ENCODE measurements at regions not wholly inside any gene's neighbourhood (a gene's known extent, or its start where the extent isn't known, plus 50 kb on each side); places are given as distances from the start of the nearest gene placed in this dataset.

GRCh38 chr3:181410870-181411269, 300.9 kb upstream of the SOX2 start:
- H3F3A ChIP-seq (ENCODE audit: insufficient read depth): no peaks in the 10 kb centered on the region
- DNase-seq: no peak
- in situ Hi-C loops (cut with MboI): no loop called here
- no peak overlapping the region for H3K27ac ChIP-seq
- H3K9ac ChIP-seq: no peak overlapping the region
- H4K20me1 ChIP-seq (ENCODE audit: insufficient read depth): no peaks in the 10 kb centered on the region
- H3K4me2 ChIP-seq (ENCODE audit: unreplicated experiment): no peak overlapping the region
- no peaks in the 10 kb centered on the region for H3K36me3 ChIP-seq (ENCODE audit: low read depth)
- 49 to 51% methylated on average over 4 of the region's 4 CpGs for WGBS, 2 experiments (ENCODE audit: low coverage in 1 of 2, low lambda C conversion rate in 2 of 2, missing lambda C conversion rate in 2 of 2)
- H3K4me1 ChIP-seq (ENCODE audit: insufficient read depth): no peaks in the 10 kb centered on the region
- H3K27me3 ChIP-seq (replicated peaks; ENCODE audit: insufficient read depth): no peaks in the 10 kb centered on the region
- no peaks in the 10 kb centered on the region for H3K79me2 ChIP-seq (ENCODE audit: insufficient read depth)
- no peak for TF ChIP-seq EZH2 (IDR thresholded peaks at IDR 0.05; ENCODE audit: insufficient read depth, poor library complexity, severe bottlenecking)
- no peak for TF ChIP-seq EZH2phosphoT487 (IDR thresholded peaks at IDR 0.05; ENCODE audit: insufficient read depth, low read depth)
- H3K9me3 ChIP-seq (ENCODE audit: low read depth): no peaks in the 10 kb centered on the region
- H3K4me3 ChIP-seq: no peak overlapping the region
- H2AFZ ChIP-seq: no peak overlapping the region
- no peaks in the 10 kb centered on the region for H3K9me2 ChIP-seq (ENCODE audit: insufficient read depth)

DNA sequence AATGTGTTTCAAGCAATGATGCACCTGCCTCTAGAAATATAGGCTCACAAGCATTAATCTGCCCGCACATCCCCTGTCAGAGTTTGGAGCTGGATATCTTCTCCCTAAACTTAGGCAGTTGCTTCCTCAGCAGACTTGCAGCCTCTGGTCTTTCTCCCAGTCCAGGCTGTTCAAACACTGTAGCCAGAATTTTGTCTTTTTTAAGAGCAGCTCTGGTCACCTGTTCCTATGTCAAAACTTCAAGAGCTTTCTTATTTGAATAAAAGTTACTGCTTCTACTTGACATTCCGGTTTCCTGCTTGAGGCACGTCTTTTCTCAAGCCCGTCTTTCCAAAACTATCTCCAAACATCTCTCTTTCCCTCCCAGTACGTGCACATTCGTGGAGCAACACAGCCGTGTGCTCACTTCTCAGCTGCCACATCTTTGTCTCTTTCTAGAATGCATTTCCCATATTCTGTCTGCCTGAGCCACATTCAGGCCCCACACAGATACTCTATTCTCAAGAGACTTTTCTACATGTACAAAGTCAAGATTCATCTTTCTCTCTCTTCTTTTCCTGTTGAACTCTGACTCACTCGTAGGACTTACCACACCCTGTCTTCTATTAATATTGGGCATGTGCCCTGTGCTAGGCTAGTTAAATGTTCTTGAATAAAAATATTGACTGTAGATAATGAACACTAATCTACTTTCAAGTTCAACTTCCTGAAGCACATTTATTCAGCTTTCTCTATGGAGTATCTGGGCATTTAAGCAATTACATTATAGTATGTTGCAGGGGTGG, 307.7 kb upstream of the SOX2 start:
- Histone ChIP-seq H3K9ac (no peak overlapping the region), H3K4me3 (no peak overlapping the region), H3K4me2 (ENCODE audit: unreplicated experiment) (no peak overlapping the region), H3K36me3 (ENCODE audit: low read depth) (no peaks in the 10 kb centered on the region), H3K4me1 (ENCODE audit: insufficient read depth) (no peaks in the 10 kb centered on the region), H3K9me2 (ENCODE audit: insufficient read depth) (no peaks in the 10 kb centered on the region), H3K27me3 (replicated peaks; ENCODE audit: insufficient read depth) (no peaks in the 10 kb centered on the region), H3K27ac (no peak overlapping the region), H2AFZ (no peak overlapping the region), H4K20me1 (ENCODE audit: insufficient read depth) (no peaks in the 10 kb centered on the region), H3K9me3 (ENCODE audit: low read depth) (no peaks in the 10 kb centered on the region), H3K79me2 (ENCODE audit: insufficient read depth) (no peaks in the 10 kb centered on the region), H3F3A (ENCODE audit: insufficient read depth) (no peaks in the 10 kb centered on the region)
- DNase-seq: no peak
- 17 to 20% methylated on average over 8 of the region's 8 CpGs for WGBS, 2 experiments (ENCODE audit: low coverage in 1 of 2, low lambda C conversion rate in 2 of 2, missing lambda C conversion rate in 2 of 2)
- TF ChIP-seq EZH2 (IDR thresholded peaks at IDR 0.05; ENCODE audit: insufficient read depth, poor library complexity, severe bottlenecking) (no peak), EZH2phosphoT487 (IDR thresholded peaks at IDR 0.05; ENCODE audit: insufficient read depth, low read depth) (no peak)
- in situ Hi-C loops (cut with MboI): no loop called here

DNA sequence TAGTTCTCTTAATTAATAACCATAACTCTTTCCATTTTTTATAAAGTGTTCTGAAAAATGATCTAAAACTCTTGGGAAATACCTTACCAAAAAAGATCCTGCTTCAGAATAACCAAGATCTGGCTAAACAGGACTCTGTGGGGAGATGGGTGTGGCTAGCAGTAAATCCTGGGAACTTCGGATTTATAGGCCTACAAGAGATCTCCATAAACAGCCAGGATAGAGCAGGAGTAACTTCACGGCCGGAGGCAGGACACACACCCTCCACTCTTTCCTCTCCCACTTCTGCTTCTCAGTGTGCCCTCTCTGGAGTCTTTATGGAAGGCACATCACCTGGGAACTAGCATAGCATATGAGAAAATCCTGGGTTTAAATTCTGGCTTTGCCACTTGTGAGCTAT, 309.4 kb upstream of the SOX2 start:
- H4K20me1 ChIP-seq (ENCODE audit: insufficient read depth): no peaks in the 10 kb centered on the region
- no peak for TF ChIP-seq EZH2phosphoT487 (IDR thresholded peaks at IDR 0.05; ENCODE audit: insufficient read depth, low read depth)
- TF ChIP-seq EZH2 (IDR thresholded peaks at IDR 0.05; ENCODE audit: insufficient read depth, poor library complexity, severe bottlenecking): no peak
- no peaks in the 10 kb centered on the region for H3K36me3 ChIP-seq (ENCODE audit: low read depth)
- H3K9me3 ChIP-seq (ENCODE audit: low read depth): no peaks in the 10 kb centered on the region
- no peaks in the 10 kb centered on the region for H3K4me1 ChIP-seq (ENCODE audit: insufficient read depth)
- no peaks in the 10 kb centered on the region for H3K9me2 ChIP-seq (ENCODE audit: insufficient read depth)
- no peak overlapping the region for H3K4me2 ChIP-seq (ENCODE audit: unreplicated experiment)
- no peak overlapping the region for H3K4me3 ChIP-seq
- H3K79me2 ChIP-seq (ENCODE audit: insufficient read depth): no peaks in the 10 kb centered on the region
- no peaks in the 10 kb centered on the region for H3K27me3 ChIP-seq (replicated peaks; ENCODE audit: insufficient read depth)
- no peak for DNase-seq
- WGBS, 2 experiments (ENCODE audit: low coverage in 1 of 2, low lambda C conversion rate in 2 of 2, missing lambda C conversion rate in 2 of 2): 10 to 15% methylated on average over 3 of the region's 3 CpGs
- no peak overlapping the region for H3K27ac ChIP-seq
- no peak overlapping the region for H2AFZ ChIP-seq
- in situ Hi-C loops (cut with MboI): no loop called here
- H3F3A ChIP-seq (ENCODE audit: insufficient read depth): no peaks in the 10 kb centered on the region
- H3K9ac ChIP-seq: no peak overlapping the region

- H3K4me1 ChIP-seq (ENCODE audit: insufficient read depth): no peaks in the 10 kb centered on the region
- no peaks in the 10 kb centered on the region for H3K27me3 ChIP-seq (replicated peaks; ENCODE audit: insufficient read depth)
- in situ Hi-C loops (cut with MboI): no loop called here
- H3K79me2 ChIP-seq (ENCODE audit: insufficient read depth): no peaks in the 10 kb centered on the region
- no peak overlapping the region for H3K9ac ChIP-seq
- no peak overlapping the region for H3K4me2 ChIP-seq (ENCODE audit: unreplicated experiment)
- no peak overlapping the region for H3K27ac ChIP-seq
- H3K4me3 ChIP-seq: no peak overlapping the region
- TF ChIP-seq EZH2phosphoT487 (IDR thresholded peaks at IDR 0.05; ENCODE audit: insufficient read depth, low read depth) (no peak), EZH2 (IDR thresholded peaks at IDR 0.05; ENCODE audit: insufficient read depth, poor library complexity, severe bottlenecking) (no peak)
- H3K9me2 ChIP-seq (ENCODE audit: insufficient read depth): no peaks in the 10 kb centered on the region
- no peak for DNase-seq
- H3F3A ChIP-seq (ENCODE audit: insufficient read depth): no peaks in the 10 kb centered on the region
- H3K9me3 ChIP-seq (ENCODE audit: low read depth): no peaks in the 10 kb centered on the region
- H4K20me1 ChIP-seq (ENCODE audit: insufficient read depth): no peaks in the 10 kb centered on the region
- H3K36me3 ChIP-seq (ENCODE audit: low read depth): no peaks in the 10 kb centered on the region
- no peak overlapping the region for H2AFZ ChIP-seq
Observed at GRCh38 chr3:181384970-181385369, 326.8 kb upstream of the SOX2 start.

GRCh38 chr3:181383760-181384159, 328.0 kb upstream of the SOX2 start:
- no peak for DNase-seq
- no peak overlapping the region for H3K4me2 ChIP-seq (ENCODE audit: unreplicated experiment)
- no peaks in the 10 kb centered on the region for H3F3A ChIP-seq (ENCODE audit: insufficient read depth)
- no peak overlapping the region for H3K4me3 ChIP-seq
- H3K27ac ChIP-seq: no peak overlapping the region
- no peak overlapping the region for H2AFZ ChIP-seq
- no peaks in the 10 kb centered on the region for H3K79me2 ChIP-seq (ENCODE audit: insufficient read depth)
- no peaks in the 10 kb centered on the region for H3K9me3 ChIP-seq (ENCODE audit: low read depth)
- no peaks in the 10 kb centered on the region for H3K4me1 ChIP-seq (ENCODE audit: insufficient read depth)
- in situ Hi-C loops (cut with MboI): no loop called here
- H3K9ac ChIP-seq: no peak overlapping the region
- no peaks in the 10 kb centered on the region for H3K9me2 ChIP-seq (ENCODE audit: insufficient read depth)
- no peaks in the 10 kb centered on the region for H3K27me3 ChIP-seq (replicated peaks; ENCODE audit: insufficient read depth)
- no peaks in the 10 kb centered on the region for H4K20me1 ChIP-seq (ENCODE audit: insufficient read depth)
- TF ChIP-seq EZH2 (IDR thresholded peaks at IDR 0.05; ENCODE audit: insufficient read depth, poor library complexity, severe bottlenecking) (no peak), EZH2phosphoT487 (IDR thresholded peaks at IDR 0.05; ENCODE audit: insufficient read depth, low read depth) (no peak)
- H3K36me3 ChIP-seq (ENCODE audit: low read depth): no peaks in the 10 kb centered on the region
